ENCODE measurements at regions not wholly inside any gene's neighbourhood (a gene's known extent, or its start where the extent isn't known, plus 50 kb on each side); places are given as distances from the start of the nearest gene placed in this dataset.
"Not testable (repeated sequence)": the region's sequence is repeated elsewhere in the genome, so short reads cannot be mapped to it uniquely, and the experiment has no call there.

- H3K36me3 Mint-ChIP-seq (ENCODE audit: low read depth), result no peaks in the 10 kb centered on the region
- no peak overlapping the region for H3K4me3 Mint-ChIP-seq
- no peak overlapping the region for H3K27ac Mint-ChIP-seq
- Histone ChIP-seq H3K9ac (ENCODE audit: extremely low read depth, low read length, poor library complexity, severe bottlenecking) (no peak overlapping the region), H3K9me3 (ENCODE audit: control insufficient read depth, low read length) (peaks cover 38% of the 10 kb centered on the region), H3K4me1 (ENCODE audit: control insufficient read depth, insufficient read depth, low read length) (no peaks in the 10 kb centered on the region), H3K27me3 (ENCODE audit: control insufficient read depth, insufficient read depth, low read length, poor library complexity, severe bottlenecking) (no peaks in the 10 kb centered on the region), H3K4me3 (ENCODE audit: low read length) (no peak overlapping the region), H3K36me3 (ENCODE audit: control insufficient read depth, insufficient read depth, low read length) (no peaks in the 10 kb centered on the region), H3K27ac (ENCODE audit: low read depth, low read length) (no peak overlapping the region)
- no peaks in the 10 kb centered on the region for H3K27me3 Mint-ChIP-seq (ENCODE audit: insufficient read depth)
- peaks cover 64% of the 10 kb centered on the region for H3K9me3 Mint-ChIP-seq
- H3K4me1 Mint-ChIP-seq, result no peaks in the 10 kb centered on the region
- WGBS, 2 experiments (ENCODE audit: insufficient coverage in 1 of 2, insufficient read length in 1 of 2), result 81 to 90% methylated on average over 2 of the region's 2 CpGs
- no peak for DNase-seq
- TF ChIP-seq CTCF (conservative IDR thresholded peaks at IDR 0.05), result no peak
These were observed 89.4 kb downstream of the ZNF675 start for GRCh38 chr19:23597661-23598060.

GRCh38 chr19:23596872-23597271, 90.1 kb downstream of the ZNF675 start:
- Histone ChIP-seq H3K36me3 (ENCODE audit: control insufficient read depth, insufficient read depth, low read length) (no peaks in the 10 kb centered on the region), H3K4me1 (ENCODE audit: control insufficient read depth, insufficient read depth, low read length) (no peaks in the 10 kb centered on the region), H3K9me3 (ENCODE audit: control insufficient read depth, low read length) (peaks cover 40% of the 10 kb centered on the region), H3K27ac (ENCODE audit: low read depth, low read length) (no peak overlapping the region), H3K27me3 (ENCODE audit: control insufficient read depth, insufficient read depth, low read length, poor library complexity, severe bottlenecking) (no peaks in the 10 kb centered on the region), H3K4me3 (ENCODE audit: low read length) (no peak overlapping the region), H3K9ac (ENCODE audit: extremely low read depth, low read length, poor library complexity, severe bottlenecking) (no peak overlapping the region)
- Mint-ChIP-seq H3K36me3 (ENCODE audit: low read depth) (no peaks in the 10 kb centered on the region), H3K27ac (no peak overlapping the region), H3K27me3 (ENCODE audit: insufficient read depth) (peaks cover under 1% of the 10 kb centered on the region), H3K9me3 (peaks cover 69% of the 10 kb centered on the region), H3K4me3 (no peak overlapping the region), H3K4me1 (no peaks in the 10 kb centered on the region)
- TF ChIP-seq CTCF (conservative IDR thresholded peaks at IDR 0.05), result no peak
- no peak for DNase-seq

GRCh38 chr19:23594311-23594710, 92.7 kb downstream of the ZNF675 start:
- H3K4me1 Mint-ChIP-seq; H3K27me3 ChIP-seq (ENCODE audit: control insufficient read depth, insufficient read depth, low read length, poor library complexity, severe bottlenecking); H3K4me1 ChIP-seq (ENCODE audit: control insufficient read depth, insufficient read depth, low read length); H3K9ac ChIP-seq (ENCODE audit: extremely low read depth, low read length, poor library complexity, severe bottlenecking); H3K36me3 Mint-ChIP-seq (ENCODE audit: low read depth); H3K36me3 ChIP-seq (ENCODE audit: control insufficient read depth, insufficient read depth, low read length); DNase-seq; H3K4me3 Mint-ChIP-seq; H3K27ac Mint-ChIP-seq; H3K27me3 Mint-ChIP-seq (ENCODE audit: insufficient read depth); H3K27ac ChIP-seq (ENCODE audit: low read depth, low read length); H3K4me3 ChIP-seq (ENCODE audit: low read length): not testable (repeated sequence)
- 82% methylated on average over 11 of the region's 12 CpGs; no CpG with 5 or more reads in 1 of the 2 experiments for WGBS, 2 experiments (ENCODE audit: insufficient coverage in 1 of 2, insufficient read length in 1 of 2)
- H3K9me3 ChIP-seq (ENCODE audit: control insufficient read depth, low read length), result peaks cover 54% of the 10 kb centered on the region
- peaks cover 77% of the 10 kb centered on the region for H3K9me3 Mint-ChIP-seq

GRCh38 chr19:23587546-23587945, 99.5 kb downstream of the ZNF675 start:
- Mint-ChIP-seq H3K4me3 (no peak overlapping the region), H3K27me3 (ENCODE audit: insufficient read depth) (peaks cover 2% of the 10 kb centered on the region), H3K4me1 (no peaks in the 10 kb centered on the region), H3K27ac (no peak overlapping the region), H3K36me3 (ENCODE audit: low read depth) (no peaks in the 10 kb centered on the region), H3K9me3 (peaks cover 44% of the 10 kb centered on the region)
- Histone ChIP-seq H3K4me1 (ENCODE audit: control insufficient read depth, insufficient read depth, low read length) (no peaks in the 10 kb centered on the region), H3K27ac (ENCODE audit: low read depth, low read length) (no peak overlapping the region), H3K9ac (ENCODE audit: extremely low read depth, low read length, poor library complexity, severe bottlenecking) (no peak overlapping the region), H3K27me3 (ENCODE audit: control insufficient read depth, insufficient read depth, low read length, poor library complexity, severe bottlenecking) (no peaks in the 10 kb centered on the region), H3K9me3 (ENCODE audit: control insufficient read depth, low read length) (peaks cover 50% of the 10 kb centered on the region), H3K36me3 (ENCODE audit: control insufficient read depth, insufficient read depth, low read length) (no peaks in the 10 kb centered on the region), H3K4me3 (ENCODE audit: low read length) (no peak overlapping the region)
- no peak for TF ChIP-seq CTCF (conservative IDR thresholded peaks at IDR 0.05)
- DNase-seq, result no peak

All from endodermal cell (in vitro differentiated cells).